ENCODE measurements at regions not wholly inside any gene's neighbourhood (a gene's known extent, or its start where the extent isn't known, plus 50 kb on each side); places are given as distances from the start of the nearest gene placed in this dataset.
"Not testable (repeated sequence)": the region's sequence is repeated elsewhere in the genome, so short reads cannot be mapped to it uniquely, and the experiment has no call there.

GRCh38 chr15:79644091-79644490, 212.0 kb downstream of the MINAR1 start:
- no peak overlapping the region for H3K4me3 Mint-ChIP-seq (ENCODE audit: unreplicated experiment)
- no peak overlapping the region for H3K27ac Mint-ChIP-seq (ENCODE audit: unreplicated experiment)
- no peak for TF ChIP-seq CTCF (IDR thresholded peaks at IDR 0.05)
- peaks cover 13% of the 10 kb centered on the region for H3K9me3 Mint-ChIP-seq (ENCODE audit: unreplicated experiment)
- H3K36me3 Mint-ChIP-seq (ENCODE audit: unreplicated experiment): peaks cover 2% of the 10 kb centered on the region
- H3K27me3 Mint-ChIP-seq (ENCODE audit: unreplicated experiment): no peaks in the 10 kb centered on the region
- peaks cover 9% of the 10 kb centered on the region for H3K4me1 Mint-ChIP-seq (ENCODE audit: unreplicated experiment)
- DNase-seq (ENCODE audit: extremely low spot score, unreplicated experiment): no peak

GRCh38 chr15:79652972-79653371, 220.8 kb downstream of the MINAR1 start:
- H3K27me3 Mint-ChIP-seq (ENCODE audit: unreplicated experiment): peaks cover 16% of the 10 kb centered on the region
- H3K36me3 Mint-ChIP-seq (ENCODE audit: unreplicated experiment); H3K4me1 Mint-ChIP-seq (ENCODE audit: unreplicated experiment); H3K4me3 Mint-ChIP-seq (ENCODE audit: unreplicated experiment); H3K27ac Mint-ChIP-seq (ENCODE audit: unreplicated experiment); H3K9me3 Mint-ChIP-seq (ENCODE audit: unreplicated experiment); DNase-seq (ENCODE audit: extremely low spot score, unreplicated experiment): not testable (repeated sequence)

GRCh38 chr15:79653533-79653932, 221.4 kb downstream of the MINAR1 start:
- DNase-seq (ENCODE audit: extremely low spot score, unreplicated experiment): no peak
- Mint-ChIP-seq H3K9me3 (ENCODE audit: unreplicated experiment) (no peaks in the 10 kb centered on the region), H3K4me1 (ENCODE audit: unreplicated experiment) (no peaks in the 10 kb centered on the region), H3K4me3 (ENCODE audit: unreplicated experiment) (no peak overlapping the region), H3K27ac (ENCODE audit: unreplicated experiment) (no peak overlapping the region), H3K27me3 (ENCODE audit: unreplicated experiment) (peaks cover 16% of the 10 kb centered on the region), H3K36me3 (ENCODE audit: unreplicated experiment) (no peaks in the 10 kb centered on the region)
- TF ChIP-seq CTCF (IDR thresholded peaks at IDR 0.05): no peak

GRCh38 chr15:79656151-79657000, 224.2 kb downstream of the MINAR1 start:
- Mint-ChIP-seq H3K27me3 (ENCODE audit: unreplicated experiment) (peaks cover 25% of the 10 kb centered on the region), H3K27ac (ENCODE audit: unreplicated experiment) (no peak overlapping the region), H3K4me1 (ENCODE audit: unreplicated experiment) (no peaks in the 10 kb centered on the region), H3K9me3 (ENCODE audit: unreplicated experiment) (no peaks in the 10 kb centered on the region), H3K36me3 (ENCODE audit: unreplicated experiment) (no peaks in the 10 kb centered on the region), H3K4me3 (ENCODE audit: unreplicated experiment) (no peak overlapping the region)
- no peak for TF ChIP-seq CTCF (IDR thresholded peaks at IDR 0.05)
- DNase-seq (ENCODE audit: extremely low spot score, unreplicated experiment): no peak

- Mint-ChIP-seq H3K4me3 (ENCODE audit: unreplicated experiment) (no peak overlapping the region), H3K9me3 (ENCODE audit: unreplicated experiment) (no peaks in the 10 kb centered on the region), H3K36me3 (ENCODE audit: unreplicated experiment) (no peaks in the 10 kb centered on the region), H3K27ac (ENCODE audit: unreplicated experiment) (no peak overlapping the region), H3K27me3 (ENCODE audit: unreplicated experiment) (peaks cover 39% of the 10 kb centered on the region), H3K4me1 (ENCODE audit: unreplicated experiment) (no peaks in the 10 kb centered on the region)
- DNase-seq (ENCODE audit: extremely low spot score, unreplicated experiment): no peak
- no peak for TF ChIP-seq CTCF (IDR thresholded peaks at IDR 0.05)
These were observed 225.6 kb downstream of the MINAR1 start for GRCh38 chr15:79657722-79658121.

Measured in osteocyte (in vitro differentiated cells).